H1 (cell line): ENCODE measurements at regions not wholly inside any gene's neighbourhood (a gene's known extent, or its start where the extent isn't known, plus 50 kb on each side); places are given as distances from the start of the nearest gene placed in this dataset.

Experiments used
- CTCF ChIA-PET: fragments of 300-600 bp; sonication (Branson Sonifier 250); formaldehyde crosslinking; loops from one replicate; lab custom pipeline; 2021; ENCODE audit not compliant: partially characterized antibody; lab: Charles Lee
- POLR2A ChIA-PET: fragments of 300-600 bp; sonication (Branson Sonifier 250); formaldehyde crosslinking; loops from one replicate; lab custom pipeline; 2021; ENCODE audit warnings: inconsistent platforms; ENCODE audit not compliant: partially characterized antibody; lab: Charles Lee
- DNase-seq, 2 experiments: peaks; one replicate each; pipeline versions ENCODE4 v3.0.0 to v3.0.0-alpha.2; 2010 to 2022; ENCODE audit warnings: low spot score in 2 of 2, low read depth in 1 of 2, mixed read lengths in 1 of 2
- FAIRE-seq: peaks from 2 replicates; lab custom pipeline; 2011; peaks lifted over from hg19 to GRCh38; lab: Jason Lieb, UNC
- H2AFZ ChIP-seq: 2 replicates; pipeline ENCODE4 v1.8.1; 2012; ENCODE audit warnings: low read length, inconsistent platforms
- H2AK5ac ChIP-seq: 2 replicates; pipeline ENCODE4 v1.6.1; 2013; ENCODE audit warnings: low read depth, low read length
- H2BK120ac ChIP-seq: replicated peaks from 2 replicates; pipeline ENCODE3; 2013; ENCODE audit warnings: low read depth, low read length, inconsistent platforms
- H2BK12ac ChIP-seq: 2 replicates; pipeline ENCODE4 v1.6.1; 2013; ENCODE audit warnings: low read depth, low read length
- H2BK15ac ChIP-seq: 2 replicates; pipeline ENCODE4 v1.6.1; 2013; ENCODE audit warnings: low read length
- H2BK20ac ChIP-seq: 2 replicates; pipeline ENCODE4 v1.6.1; 2013; ENCODE audit warnings: low read length
- H2BK5ac ChIP-seq: 2 replicates; pipeline ENCODE4 v1.6.1; 2013; ENCODE audit warnings: low read depth, low read length
- H3K14ac ChIP-seq: 2 replicates; pipeline ENCODE4 v1.6.1; 2013; ENCODE audit warnings: inconsistent platforms; ENCODE audit not compliant: insufficient read length
- H3K18ac ChIP-seq: 2 replicates; pipeline ENCODE4 v1.6.1; 2013; ENCODE audit warnings: low read length; ENCODE audit errors: extremely low read depth
- H3K23ac ChIP-seq: 2 replicates; pipeline ENCODE4 v1.6.1; 2013; ENCODE audit warnings: inconsistent platforms; ENCODE audit not compliant: insufficient read length
- H3K23me2 ChIP-seq: 2 replicates; pipeline ENCODE4 v1.6.1; 2013; ENCODE audit warnings: low read depth, low read length
- H3K27ac ChIP-seq: 2 replicates; pipeline ENCODE4 v1.6.1; 2011; ENCODE audit warnings: low read depth, low read length, inconsistent platforms
- H3K27me3 ChIP-seq, 4 experiments: replicated peaks in 1 of 4; 1 replicate in 1 of 4; 2 replicates in 3 of 4; pipeline versions ENCODE4 v1.6.1 to v1.8.1; 2011 to 2013; ENCODE audit warnings: low read length in 3 of 4, mild to moderate bottlenecking in 3 of 4, inconsistent platforms in 2 of 4, mixed read lengths in 2 of 4, moderate library complexity in 1 of 4; ENCODE audit not compliant: control insufficient read depth in 3 of 4, insufficient read depth in 3 of 4; ENCODE audit errors: extremely low read depth in 1 of 4
- H3K36me3 ChIP-seq, 4 experiments: 2 replicates each; pipeline versions ENCODE4 v1.6.1 to v1.8.1; 2011 to 2013; ENCODE audit warnings: mild to moderate bottlenecking in 4 of 4, low read length in 3 of 4, moderate library complexity in 2 of 4, control low read depth in 1 of 4, inconsistent platforms in 1 of 4; ENCODE audit not compliant: insufficient read depth in 4 of 4, control insufficient read depth in 2 of 4
- H3K4ac ChIP-seq: replicated peaks from 2 replicates; pipeline ENCODE3; 2013; ENCODE audit warnings: low read length, low read depth, mixed read lengths, inconsistent platforms; ENCODE audit not compliant: insufficient read length
- H3K4me1 ChIP-seq, 4 experiments: replicated peaks in 1 of 4; 1 replicate in 1 of 4; 2 replicates in 3 of 4; pipeline versions ENCODE4 v1.6.1 to v1.8.1; 2011 to 2013; ENCODE audit warnings: low read length in 3 of 4, inconsistent platforms in 2 of 4, mixed read lengths in 1 of 4; ENCODE audit not compliant: insufficient read depth in 4 of 4, control insufficient read depth in 3 of 4
- H3K4me2 ChIP-seq, 2 experiments: 2 replicates each; pipeline versions ENCODE4 v1.6.1 to v1.8.1; 2011 to 2013; ENCODE audit warnings: low read depth in 2 of 2, low read length in 2 of 2, control low read depth in 1 of 2, inconsistent platforms in 1 of 2, mild to moderate bottlenecking in 1 of 2; ENCODE audit not compliant: insufficient read depth in 1 of 2
- H3K4me3 ChIP-seq, 4 experiments: fragments of 200-600, 300-600 bp in 1 of 4; sonication (generic), shearing (Covaris generic), sonication (Bioruptor Twin) in 1 of 4; 2 replicates each; pipeline versions ENCODE4 v1.5.1 to v1.8.1; 2011 to 2016; ENCODE audit warnings: low read length in 4 of 4, low read depth in 3 of 4, control low read depth in 2 of 4, inconsistent platforms in 2 of 4, mild to moderate bottlenecking in 2 of 4, mixed read lengths in 1 of 4, moderate library complexity in 1 of 4; ENCODE audit not compliant: insufficient read depth in 2 of 4; ENCODE audit errors: extremely low read depth in 1 of 4
- H3K56ac ChIP-seq: replicated peaks from 2 replicates; pipeline ENCODE3; 2013; ENCODE audit warnings: low read depth, mild to moderate bottlenecking, mixed read lengths, low read length, inconsistent platforms; ENCODE audit not compliant: insufficient read length
- H3K79me1 ChIP-seq: 2 replicates; pipeline ENCODE4 v1.6.1; 2013; ENCODE audit warnings: low read depth, low read length, control low read depth
- H3K79me2 ChIP-seq, 2 experiments: 2 replicates each; pipeline versions ENCODE4 v1.6.1 to v1.8.1; 2012 to 2013; ENCODE audit warnings: low read length in 2 of 2, mild to moderate bottlenecking in 2 of 2, inconsistent platforms in 1 of 2; ENCODE audit not compliant: insufficient read depth in 2 of 2, control insufficient read depth in 1 of 2
- H3K9ac ChIP-seq, 4 experiments: replicated peaks in 1 of 4; 1 replicate in 1 of 4; 2 replicates in 3 of 4; pipeline versions ENCODE4 v1.6.1 to v1.8.1; 2011 to 2013; ENCODE audit warnings: low read depth in 3 of 4, low read length in 3 of 4, control low read depth in 2 of 4, mild to moderate bottlenecking in 2 of 4, moderate library complexity in 2 of 4, inconsistent platforms in 1 of 4; ENCODE audit errors: extremely low read depth in 1 of 4
- H3K9me3 ChIP-seq, 2 experiments: 2 replicates each; pipeline versions ENCODE4 v1.6.1 to v1.8.1; 2012 to 2013; ENCODE audit warnings: mild to moderate bottlenecking in 2 of 2, moderate library complexity in 2 of 2, control low read depth in 1 of 2, inconsistent platforms in 1 of 2, low read depth in 1 of 2, low read length in 1 of 2, mixed read lengths in 1 of 2; ENCODE audit not compliant: insufficient read depth in 2 of 2
- H4K20me1 ChIP-seq, 2 experiments: replicated peaks in 1 of 2; 2 replicates each; pipeline versions ENCODE3 to v1.8.1; 2011 to 2013; ENCODE audit warnings: inconsistent platforms in 2 of 2, low read length in 2 of 2, mild to moderate bottlenecking in 1 of 2; ENCODE audit not compliant: insufficient read depth in 2 of 2, control insufficient read depth in 1 of 2
- H4K5ac ChIP-seq: 2 replicates; pipeline ENCODE4 v1.6.1; 2013; ENCODE audit warnings: low read length, low read depth, mixed read lengths, inconsistent platforms; ENCODE audit not compliant: insufficient read length
- H4K8ac ChIP-seq: 2 replicates; pipeline ENCODE4 v1.8.0; 2013; ENCODE audit warnings: mild to moderate bottlenecking, moderate library complexity, low read length, inconsistent platforms; ENCODE audit not compliant: insufficient read depth; ENCODE audit errors: extremely low read depth
- H4K91ac ChIP-seq: replicated peaks from 2 replicates; pipeline ENCODE3; 2013; ENCODE audit warnings: low read length, mixed read lengths, inconsistent platforms; ENCODE audit not compliant: insufficient read length
- ATF3 ChIP-seq: IDR thresholded peaks from 2 replicates; pipeline ENCODE4 v1.6.1; 2011; ENCODE audit warnings: low read depth, mild to moderate bottlenecking, low read length; ENCODE audit not compliant: insufficient read depth
- BCL11A ChIP-seq, 2 experiments: IDR thresholded peaks; one replicate each; pipeline ENCODE4 v1.6.1; 2011; ENCODE audit warnings: low read depth in 2 of 2, low read length in 2 of 2, mild to moderate bottlenecking in 2 of 2
- E2F6 ChIP-seq: IDR thresholded peaks from 2 replicates; pipeline ENCODE4 v1.6.1; 2012; ENCODE audit warnings: inconsistent platforms
- JUN ChIP-seq: IDR thresholded peaks from 2 replicates; pipeline ENCODE4 v1.6.1; 2011; ENCODE audit warnings: low read depth, mild to moderate bottlenecking, improper control_type of control experiment, low read length
- TEAD4 ChIP-seq: IDR thresholded peaks from 2 replicates; pipeline ENCODE4 v1.6.1; 2012; ENCODE audit warnings: low read depth, low read length, inconsistent platforms, mixed read lengths
- WGBS, 2 experiments: shearing (Covaris generic) in 1 of 2; methylation state at CpG; one replicate each; pipeline versions ENCODE4 v1.1.6 to v1.1.7; 2013 to 2015; ENCODE audit warnings: low lambda C conversion rate in 2 of 2, mixed read lengths in 2 of 2, inconsistent platforms in 1 of 2, low coverage in 1 of 2, missing lambda C conversion rate in 1 of 2; ENCODE audit not compliant: insufficient replicate concordance in 2 of 2, insufficient coverage in 1 of 2, insufficient read length in 1 of 2; ENCODE audit errors: extremely low coverage in 1 of 2, missing lambda C conversion rate in 1 of 2; 5-methylcytosine and 5-hydroxymethylcytosine counted together

- no peaks in the 10 kb centered on the region for H4K20me1 ChIP-seq
- H4K5ac ChIP-seq = no peak overlapping the region
- H3K56ac ChIP-seq = no peak overlapping the region
- H2BK20ac ChIP-seq = no peak overlapping the region
- H4K91ac ChIP-seq = no peak overlapping the region
- no peak overlapping the region for H3K14ac ChIP-seq
- no peak overlapping the region for H3K18ac ChIP-seq
- DNase-seq (no peak), FAIRE-seq (no peak)
- no peak overlapping the region for H3K4ac ChIP-seq
- H3K79me2 ChIP-seq = no peaks in the 10 kb centered on the region
- no peak overlapping the region for H3K27ac ChIP-seq
- H3K36me3 ChIP-seq = no peaks in the 10 kb centered on the region
- no peak overlapping the region for H4K8ac ChIP-seq
- H3K79me1 ChIP-seq = no peaks in the 10 kb centered on the region
- no peak overlapping the region for H3K23ac ChIP-seq
- no peaks in the 10 kb centered on the region for H3K23me2 ChIP-seq
- H3K4me1 ChIP-seq = peaks cover 0 to 3% (median 0%) of the 10 kb centered on the region in 4 experiments; a peak in 1 of 7 replicates
- H2AFZ ChIP-seq = no peak overlapping the region
- 95% methylated on average over 1 of the region's 1 CpG; no CpG with 5 or more reads in 1 of the 2 experiments for WGBS, 2 experiments
- H3K9ac ChIP-seq = no peak overlapping the region
- no peak overlapping the region for H3K4me3 ChIP-seq
- H2AK5ac ChIP-seq = no peak overlapping the region
- H3K4me2 ChIP-seq = no peak overlapping the region
- no peak overlapping the region for H2BK15ac ChIP-seq
- no peak overlapping the region for H2BK5ac ChIP-seq
- no peak overlapping the region for H2BK12ac ChIP-seq
- ChIA-PET CTCF (interaction anchor here (0.7 to 1.5 kb wide), 4 partner anchors 13 to 379 kb away, joined by 3 to 5 read pairs (median 4); no protein-coding TSS in a partner anchor), POLR2A (no interaction called here)
- H3K9me3 ChIP-seq = peaks cover 0 to 10% of the 10 kb centered on the region in 2 experiments; a peak in 2 of 4 replicates
- no peaks in the 10 kb centered on the region for H3K27me3 ChIP-seq
- no peak overlapping the region for H2BK120ac ChIP-seq
- TF ChIP-seq E2F6 = no peak
- TF ChIP-seq TEAD4 = no peak
- no peak for TF ChIP-seq JUN
- no peak for TF ChIP-seq ATF3
- TF ChIP-seq BCL11A (IDR thresholded peaks at IDR 0.05; ENCODE audit: low read depth in 2 of 2, low read length in 2 of 2) = no peak
These were observed 58.0 kb upstream of the ANKRD55 start for GRCh38 chr5:56291079-56291643.
